ENCODE measurements at regions not wholly inside any gene's neighbourhood (a gene's known extent, or its start where the extent isn't known, plus 50 kb on each side); places are given as distances from the start of the nearest gene placed in this dataset.
A peak's percentile ranks its signal among the peaks of the same experiment; 100 is the strongest.

DNA sequence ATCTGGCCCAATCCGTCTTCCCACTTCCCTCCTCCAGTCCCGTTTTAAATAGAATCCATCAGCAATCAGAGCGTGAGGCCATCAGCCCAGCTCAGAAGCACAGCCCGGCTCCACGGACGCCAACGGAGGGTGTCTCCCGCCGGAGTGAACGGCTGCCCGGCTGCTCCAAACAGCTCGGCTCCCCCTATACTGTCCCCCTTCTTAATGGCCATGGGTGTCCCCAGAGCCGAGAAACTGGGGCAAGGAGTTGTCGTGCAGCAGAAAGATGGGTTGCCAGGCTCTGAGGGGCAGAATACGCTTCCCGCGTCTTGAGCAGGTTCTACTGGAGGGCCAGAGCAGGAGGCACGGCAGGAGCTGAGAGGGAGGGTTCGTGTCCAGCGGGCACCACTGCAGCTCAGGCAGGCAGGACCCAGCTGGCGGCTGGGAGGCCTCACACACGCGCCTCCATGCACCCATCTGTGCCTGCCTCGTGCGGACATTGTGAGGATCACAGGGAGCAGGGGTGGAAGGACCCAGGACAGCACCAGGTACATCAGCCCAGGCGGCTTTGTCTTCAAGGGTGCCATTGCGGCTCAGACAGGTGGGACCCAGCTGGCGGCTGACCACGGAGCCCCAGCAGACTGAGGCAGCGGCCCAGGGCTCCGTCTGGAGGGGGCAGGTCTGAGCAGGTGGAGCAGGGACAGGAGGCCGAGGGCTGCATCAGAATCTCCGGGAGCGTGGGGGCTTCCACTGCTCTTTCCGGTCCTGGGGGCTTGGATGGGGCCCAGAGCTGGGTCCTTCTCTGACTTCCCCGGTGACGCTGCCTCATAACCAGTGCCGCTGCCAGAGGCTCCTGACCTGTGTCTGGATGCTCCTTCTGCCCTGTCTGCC is 882.7 kb downstream of the BRD1 start:
- intact Hi-C loops (cut with DNase I) = no loop called here
- DNase-seq = peak in 1 of 10 donors; percentile 86

DNA sequence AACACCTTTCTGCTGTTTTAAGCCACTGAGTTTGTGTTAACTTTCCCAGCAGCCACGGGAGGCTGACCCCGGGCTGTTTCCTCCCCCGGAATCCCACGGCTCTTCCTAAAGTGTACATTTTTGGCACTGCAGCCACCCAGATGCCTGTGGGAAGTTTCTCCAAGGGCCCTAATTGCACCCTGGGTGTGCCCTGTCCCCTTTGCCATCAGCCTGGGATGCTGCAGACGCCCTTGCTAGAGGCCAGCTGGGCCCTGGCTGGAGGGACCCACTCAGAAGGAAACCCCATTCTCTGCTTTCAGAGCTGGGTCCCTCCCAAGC is 883.3 kb downstream of the BRD1 start:
- no peak for DNase-seq
- intact Hi-C loops (cut with DNase I) = no loop called here

DNA sequence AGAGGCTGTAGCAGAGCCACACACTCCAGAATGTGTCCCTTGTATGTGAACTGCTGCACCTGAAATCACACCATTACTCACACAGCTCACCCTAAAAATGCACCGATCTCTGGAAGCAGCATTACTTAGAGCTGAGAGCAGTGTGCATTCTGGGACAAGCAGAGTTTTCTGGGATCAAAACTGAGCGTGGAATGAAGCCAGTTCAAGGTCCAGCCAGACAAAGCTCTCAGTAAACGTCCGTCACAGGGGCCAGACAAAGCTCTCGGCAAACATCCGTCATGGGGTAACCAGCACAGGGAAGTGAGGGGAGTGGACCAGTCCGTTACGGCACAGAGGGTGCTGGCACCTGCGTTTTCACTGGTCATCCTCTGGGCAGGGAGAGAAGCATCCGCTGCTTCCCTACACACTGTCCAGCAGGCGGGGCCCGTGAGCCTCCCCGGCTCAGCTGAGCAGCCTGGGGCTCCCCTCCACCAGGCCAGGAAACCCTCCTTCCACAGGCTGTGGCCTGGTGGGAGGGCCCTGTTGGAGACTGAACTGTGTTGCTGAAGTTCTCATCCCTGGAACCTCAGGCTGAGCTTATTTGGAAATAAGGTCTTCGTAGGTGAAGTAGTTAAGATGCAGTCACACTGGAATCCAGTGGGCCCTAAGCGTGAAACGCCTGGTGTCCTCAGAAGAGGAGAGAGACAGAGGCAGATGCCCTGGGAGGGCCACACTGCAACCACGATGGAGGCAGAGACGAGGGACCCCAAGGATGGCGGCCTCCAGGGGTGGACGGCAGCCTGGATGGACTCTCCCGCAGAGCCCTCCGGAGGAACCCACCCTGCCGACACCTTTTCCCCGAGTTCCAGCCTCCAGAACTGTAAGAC is 883.9 kb downstream of the BRD1 start:
- peak in 7 of 10 donors; percentile 46 to 92 (median 69) for DNase-seq
- intact Hi-C loops (cut with DNase I) = no loop called here

GRCh38 chr22:48942698-48943566 is 884.7 kb downstream of the BRD1 start:
- intact Hi-C loops (cut with DNase I) = no loop called here

DNA sequence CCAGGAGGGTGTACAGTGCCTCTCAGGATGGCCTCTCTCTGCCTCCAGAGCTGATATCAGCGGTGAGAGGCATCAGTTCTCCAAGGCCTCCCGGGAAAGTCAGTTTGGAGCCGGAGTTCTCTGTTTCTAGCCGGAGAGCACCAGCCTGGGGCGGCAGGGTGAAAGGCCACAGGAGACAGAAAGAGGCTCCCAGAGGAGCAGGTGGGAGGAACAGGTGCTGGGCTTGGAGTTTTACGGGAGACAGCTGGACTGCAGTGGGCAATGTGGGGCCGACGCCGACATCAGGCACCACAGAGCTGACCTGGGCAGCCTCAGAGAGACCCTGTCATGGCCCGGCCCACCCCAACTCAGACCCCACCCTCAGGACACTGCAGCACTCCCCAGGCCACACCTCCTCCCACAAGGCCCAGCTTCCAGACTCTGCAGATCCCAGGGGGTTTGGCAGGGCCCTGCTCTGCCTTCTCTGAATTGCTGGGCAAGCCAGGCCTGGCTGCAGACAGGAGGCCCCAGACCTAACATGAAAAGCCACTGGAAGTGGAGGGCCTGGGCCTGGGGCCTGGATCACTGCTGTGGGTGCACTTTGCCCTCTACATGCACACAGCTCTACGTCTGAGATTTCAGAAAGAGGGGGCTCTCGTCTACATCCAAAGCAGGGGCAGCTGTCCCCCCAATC is 885.6 kb downstream of the BRD1 start:
- peak in 1 of 10 donors; percentile 38 for DNase-seq
- intact Hi-C loops (cut with DNase I) = no loop called here

More at GRCh38 chr22:48942698-48943566, 884.7 kb downstream of the BRD1 start:
- peak in 2 of 10 donors; percentile 63 to 84 for DNase-seq

- intact Hi-C loops (cut with DNase I) = no loop called here
- peak in 1 of 10 donors; percentile 55 for DNase-seq
Measured at GRCh38 chr22:48941033-48941902, 886.4 kb downstream of the BRD1 start.

GRCh38 chr22:48940266-48941032 is 887.2 kb downstream of the BRD1 start:
- peak in 1 of 10 donors; percentile 63 for DNase-seq
- intact Hi-C loops (cut with DNase I) = no loop called here

- intact Hi-C loops (cut with DNase I) = no loop called here
Measured at GRCh38 chr22:48939441-48940265, 888.0 kb downstream of the BRD1 start.

DNA sequence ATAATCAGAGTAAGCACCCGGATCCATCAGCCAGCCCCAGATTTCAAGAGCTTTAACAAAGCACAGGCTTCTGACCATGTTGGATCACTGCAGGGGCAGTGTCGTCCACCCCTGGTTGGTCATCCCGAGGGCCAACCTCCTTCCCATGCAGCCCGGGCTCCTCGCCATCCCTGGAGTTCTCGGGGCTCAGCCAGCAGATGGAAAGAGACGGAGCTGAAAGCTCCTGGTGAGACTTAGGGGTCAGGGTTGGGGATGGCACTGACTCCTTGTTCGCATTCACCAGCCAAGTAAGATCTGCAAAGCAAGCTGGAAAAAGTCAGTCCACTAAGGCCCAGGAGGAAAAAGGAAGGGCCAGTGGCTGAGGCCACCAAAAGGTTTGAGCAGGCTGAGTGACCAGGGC is 888.9 kb downstream of the BRD1 start:
- peak in 1 of 10 donors; percentile 73 for DNase-seq
- intact Hi-C loops (cut with DNase I) = no loop called here

More at GRCh38 chr22:48939441-48940265, 888.0 kb downstream of the BRD1 start:
- peak in 1 of 10 donors; percentile 47 for DNase-seq

GRCh38 chr22:48937032-48937639 is 890.5 kb downstream of the BRD1 start:
- intact Hi-C loops (cut with DNase I) = no loop called here
- DNase-seq = peak in 1 of 10 donors; percentile 72

GRCh38 chr22:48936391-48936790 is 891.3 kb downstream of the BRD1 start:
- DNase-seq = peak in 2 of 10 donors; percentile 4 to 63
- intact Hi-C loops (cut with DNase I) = no loop called here

DNA sequence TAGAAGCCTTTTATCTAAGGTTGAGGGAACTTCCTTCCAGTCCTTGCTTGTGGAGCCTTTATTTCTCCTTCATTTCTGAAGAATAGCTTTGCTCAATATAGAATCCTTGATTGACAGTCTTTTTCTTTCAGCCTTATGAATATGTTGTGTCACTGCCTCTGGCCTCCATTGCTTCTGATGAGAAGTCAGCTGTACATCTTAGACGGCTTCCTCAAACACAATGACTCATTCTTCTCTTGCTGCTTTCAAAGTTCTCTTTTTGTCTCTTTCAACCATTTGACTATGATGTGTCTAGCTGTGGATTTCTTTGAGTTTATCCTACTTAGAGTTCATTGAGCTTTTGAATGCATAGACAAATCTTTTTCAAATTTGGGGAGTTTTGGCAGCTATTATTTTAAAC is 893.2 kb downstream of the BRD1 start:
- DNase-seq = no peak
- intact Hi-C loops (cut with DNase I) = no loop called here

GRCh38 chr22:48931452-48931851 is 896.2 kb downstream of the BRD1 start:
- DNase-seq = peak in 1 of 10 donors; percentile 10
- intact Hi-C loops (cut with DNase I) = no loop called here

- intact Hi-C loops (cut with DNase I) = no loop called here
- DNase-seq = no peak
Measured at GRCh38 chr22:48929276-48929790, 898.3 kb downstream of the BRD1 start.

DNA sequence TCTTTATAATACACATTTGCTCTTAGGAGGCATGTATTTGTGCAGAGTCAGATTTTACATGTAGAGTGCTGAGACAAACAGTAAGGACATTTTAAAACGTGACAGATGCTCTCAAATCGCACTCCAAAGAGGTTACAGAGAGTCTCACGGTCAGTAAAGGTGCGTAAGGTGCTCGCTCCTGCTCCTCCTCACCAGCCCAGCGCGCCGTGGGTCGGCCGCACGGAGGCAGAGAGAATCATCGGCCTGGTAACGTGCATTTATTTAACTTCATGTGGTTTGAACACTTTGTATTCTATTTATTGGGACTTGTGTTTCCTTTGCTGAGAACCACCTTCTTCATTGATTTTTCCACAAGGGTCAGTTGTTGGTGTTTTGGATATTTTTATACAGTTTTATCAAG is 900.1 kb downstream of the BRD1 start:
- intact Hi-C loops (cut with DNase I) = no loop called here

GRCh38 chr22:48926643-48927042 is 901.0 kb downstream of the BRD1 start:
- DNase-seq = peak in 1 of 10 donors; percentile 9

More for the DNA sequence above, 900.1 kb downstream of the BRD1 start:
- no peak for DNase-seq

More at GRCh38 chr22:48926643-48927042, 901.0 kb downstream of the BRD1 start:
- intact Hi-C loops (cut with DNase I) = no loop called here

All from posterior cingulate gyrus (tissue), 11 donors.